SIG-M5 treated with dmso at 0.1 percent for 504 hours (cell line): ENCODE measurements at regions not wholly inside any gene's neighbourhood (a gene's known extent, or its start where the extent isn't known, plus 50 kb on each side); places are given as distances from the start of the nearest gene placed in this dataset.
"Not testable (repeated sequence)": the region's sequence is repeated elsewhere in the genome, so short reads cannot be mapped to it uniquely, and the experiment has no call there.

Source experiments
- DNase-seq: peaks from one replicate; lab custom pipeline; 2025; ENCODE audit not compliant: unreplicated experiment; lab: John Stamatoyannopoulos, UW

DNA sequence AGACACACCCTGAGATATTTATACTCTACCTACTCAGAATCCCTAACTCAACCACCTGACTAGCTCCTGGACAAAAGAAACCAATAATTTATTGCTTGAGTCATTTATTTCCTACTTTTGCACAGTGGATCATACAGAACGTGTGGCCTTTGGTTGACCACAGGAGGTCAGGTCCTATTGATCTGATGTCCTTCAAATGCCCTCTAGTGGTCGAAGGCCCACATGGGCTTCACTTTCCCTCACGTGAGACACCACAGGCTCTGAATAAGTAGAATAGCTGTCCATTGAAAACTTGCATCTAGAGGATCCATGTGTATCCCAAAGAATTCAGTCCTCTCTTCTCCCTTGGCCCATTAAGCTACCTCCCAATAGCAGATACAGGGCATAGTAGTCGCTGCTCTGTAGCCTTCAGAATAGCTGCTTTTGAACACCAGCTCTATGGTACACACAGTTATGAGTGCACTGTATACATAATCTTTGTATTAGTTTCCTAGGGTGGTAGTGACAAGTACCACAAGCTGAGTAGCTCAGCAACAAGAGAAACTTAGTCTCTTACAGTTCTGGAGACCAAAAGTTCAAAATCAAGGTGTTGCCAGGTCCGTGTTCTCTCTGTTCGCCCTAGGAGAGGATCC, 177.6 kb upstream of the SMARCA2 start:
- DNase-seq: peak; percentile 4

DNA sequence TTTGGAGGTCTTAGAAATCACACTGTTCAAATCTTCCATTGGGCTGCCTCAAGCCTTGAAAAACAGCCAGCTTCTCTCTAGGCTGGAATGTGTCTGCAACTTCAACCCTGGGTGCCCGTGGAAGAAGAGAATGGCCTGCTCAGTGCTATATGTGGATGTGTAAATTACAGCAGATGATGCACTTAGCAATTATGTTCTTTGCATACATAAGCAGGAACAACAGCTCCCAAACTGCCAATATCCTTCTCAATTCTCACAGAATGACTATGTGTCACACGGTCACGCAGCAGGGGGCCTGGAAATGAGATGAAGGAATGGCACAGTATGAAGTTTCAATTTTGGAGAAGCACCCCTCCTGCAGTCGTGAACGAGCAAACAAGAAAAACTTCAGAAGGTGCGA, 175.2 kb upstream of the SMARCA2 start:
- no peak for DNase-seq

DNA sequence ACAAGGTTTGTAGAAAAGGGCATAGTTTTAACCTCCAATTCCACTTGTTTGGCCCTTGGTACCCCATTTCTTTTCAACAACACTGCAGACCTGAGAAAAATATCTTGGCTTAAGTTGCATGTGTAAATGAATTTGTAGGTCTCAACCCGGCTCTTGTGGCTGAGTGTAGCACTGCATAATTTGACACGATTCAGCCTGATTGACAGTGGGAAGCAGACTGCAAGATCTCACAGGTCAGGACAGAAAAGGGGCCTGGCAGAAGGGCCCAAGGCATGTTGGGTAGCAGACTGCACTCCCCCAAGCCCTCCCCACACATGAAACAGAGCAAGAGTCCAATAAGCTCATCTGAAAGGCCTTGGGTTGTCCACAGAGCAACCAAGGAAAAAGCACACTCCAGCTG, 169.7 kb upstream of the SMARCA2 start:
- DNase-seq: no peak

DNA sequence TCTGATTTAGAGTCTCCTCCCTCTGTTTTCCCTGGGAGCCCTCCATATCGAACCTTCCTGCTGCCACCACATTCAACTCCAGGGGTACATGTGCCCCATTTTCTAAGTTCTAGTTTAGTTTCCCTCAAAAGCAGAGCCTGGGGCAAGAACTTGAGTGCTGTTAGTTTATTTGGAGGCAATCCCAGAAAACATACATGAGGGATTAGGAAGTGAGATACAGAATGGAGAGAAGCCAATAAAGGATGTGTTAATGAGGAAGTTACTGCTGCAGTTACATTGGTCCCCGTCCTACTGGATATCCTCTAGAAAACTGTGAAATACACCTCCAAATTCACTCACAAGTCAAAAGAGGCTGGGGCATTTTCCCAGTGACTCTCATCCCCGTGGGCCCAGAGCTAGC, 159.4 kb upstream of the SMARCA2 start:
- DNase-seq: no peak

DNA sequence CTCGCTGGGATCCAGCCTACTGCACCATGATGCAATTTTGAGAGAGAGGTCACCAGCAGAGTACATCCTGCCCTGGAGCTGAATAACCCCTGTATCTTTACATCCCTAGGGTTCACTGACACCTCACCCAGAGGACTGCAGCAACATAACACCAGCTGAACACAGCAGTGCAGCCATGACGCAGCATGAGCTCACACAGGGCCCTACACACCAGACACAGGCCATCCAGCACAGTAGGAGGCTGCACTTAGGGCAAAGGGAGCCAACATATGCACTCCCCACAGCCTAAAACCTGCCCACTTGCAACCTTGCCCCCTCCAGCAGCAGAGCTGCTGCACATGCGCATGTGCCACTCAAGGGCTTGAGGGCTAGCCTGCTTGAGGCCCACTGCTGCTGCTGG, 157.3 kb upstream of the SMARCA2 start:
- DNase-seq: no peak

DNA sequence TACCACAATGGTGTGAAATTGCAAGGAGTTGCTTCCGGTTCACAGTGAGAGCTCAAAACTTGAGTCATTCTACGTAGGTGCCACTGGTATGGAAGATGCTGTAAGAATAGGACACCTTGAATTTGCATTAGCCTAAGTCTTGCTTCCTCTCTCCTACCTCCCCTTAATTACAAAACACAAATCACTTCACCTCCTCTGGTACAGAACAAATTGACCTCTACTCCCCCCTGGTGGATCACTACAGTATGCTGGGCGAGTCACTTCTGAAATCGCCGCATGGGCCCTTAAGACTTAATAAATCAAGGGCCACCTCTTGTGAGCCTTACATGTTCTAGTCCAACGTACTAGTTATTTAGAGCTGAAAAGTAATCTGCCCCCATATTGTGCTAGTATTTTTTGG, 145.3 kb upstream of the SMARCA2 start:
- DNase-seq: peak; percentile 41

DNA sequence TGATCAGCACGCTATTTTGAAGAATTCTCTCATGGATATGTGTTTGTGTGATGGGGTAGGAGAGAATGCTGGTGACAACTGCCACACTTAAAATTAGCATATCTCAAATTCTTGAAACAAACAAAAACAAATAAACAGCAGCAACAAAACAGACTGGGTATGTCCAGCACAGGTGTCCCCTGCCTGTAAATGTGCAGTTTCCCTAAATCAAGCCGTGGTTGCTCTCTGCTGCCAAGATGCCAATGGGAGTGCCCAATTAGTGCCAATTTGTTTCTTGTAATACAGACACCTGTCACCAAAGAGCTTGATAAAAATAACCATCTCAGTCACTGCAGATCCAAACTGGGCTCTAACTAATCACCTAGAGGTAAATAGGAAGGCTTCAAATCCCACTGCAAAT, 144.2 kb upstream of the SMARCA2 start:
- DNase-seq: no peak

DNA sequence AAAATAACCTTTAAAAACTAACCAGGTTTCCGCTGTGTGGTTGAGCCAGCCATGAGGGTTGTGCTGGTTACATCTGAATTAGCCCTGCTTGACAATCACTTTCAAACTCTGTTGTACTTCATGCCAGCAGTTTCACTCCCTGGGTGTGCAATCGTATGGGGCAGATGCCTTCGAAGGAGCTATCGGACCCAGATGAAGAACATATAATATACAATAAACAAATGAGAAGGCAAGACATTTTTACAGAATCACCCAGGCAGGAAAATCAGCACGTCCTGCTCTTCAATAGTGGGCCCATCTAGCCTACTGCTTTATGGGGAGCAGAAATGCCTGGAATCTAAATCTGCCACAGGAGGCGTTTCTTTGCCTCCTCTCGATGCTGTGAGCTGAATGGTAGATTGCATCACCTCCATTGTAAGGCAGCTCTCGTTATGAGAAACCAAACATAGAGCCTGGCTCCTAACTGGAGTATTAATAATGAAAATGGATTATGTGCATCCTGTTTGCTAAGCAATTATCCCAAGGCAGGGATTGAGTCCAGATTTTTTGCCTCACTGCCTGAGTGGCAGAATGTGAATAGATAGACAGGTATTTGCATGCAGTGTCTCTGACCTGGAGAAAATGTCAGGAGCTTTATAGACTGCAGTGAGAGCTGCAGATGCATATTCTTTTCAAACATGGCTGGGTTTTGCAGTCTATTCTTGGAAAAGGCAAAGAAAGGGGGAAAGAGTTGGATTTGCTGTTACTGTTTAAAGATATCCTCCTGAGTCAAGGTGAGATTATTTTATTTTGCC, 143.3 kb upstream of the SMARCA2 start:
- peak; percentile 0 for DNase-seq

DNA sequence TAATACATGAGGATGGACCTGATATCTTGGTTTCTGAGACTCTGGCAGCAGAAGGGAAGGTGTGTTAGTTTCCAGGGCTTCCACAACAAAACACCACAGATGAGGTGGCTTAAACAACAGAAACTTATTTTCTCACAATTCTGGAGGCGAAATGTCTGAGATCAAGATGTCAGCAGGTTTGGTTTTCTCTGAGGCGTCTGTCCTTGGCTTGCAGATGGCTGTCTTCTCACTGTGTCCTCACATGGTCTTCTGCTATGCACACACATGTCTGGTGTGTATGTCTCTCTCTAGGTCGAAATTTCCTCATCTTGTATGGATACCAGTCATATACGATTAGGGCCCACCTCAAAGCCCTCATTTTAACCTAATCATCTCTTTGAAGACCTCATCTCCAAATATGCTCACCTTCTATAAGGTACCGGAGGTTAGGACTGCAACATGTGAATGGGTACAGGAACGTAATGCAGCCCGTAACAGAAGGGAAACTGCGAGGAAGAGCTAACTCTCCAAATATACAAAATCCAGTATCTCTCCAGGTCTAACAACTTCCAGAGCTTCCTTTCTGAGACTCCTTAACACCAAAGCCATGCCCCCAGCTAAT, 139.8 kb upstream of the SMARCA2 start:
- DNase-seq: no peak

DNA sequence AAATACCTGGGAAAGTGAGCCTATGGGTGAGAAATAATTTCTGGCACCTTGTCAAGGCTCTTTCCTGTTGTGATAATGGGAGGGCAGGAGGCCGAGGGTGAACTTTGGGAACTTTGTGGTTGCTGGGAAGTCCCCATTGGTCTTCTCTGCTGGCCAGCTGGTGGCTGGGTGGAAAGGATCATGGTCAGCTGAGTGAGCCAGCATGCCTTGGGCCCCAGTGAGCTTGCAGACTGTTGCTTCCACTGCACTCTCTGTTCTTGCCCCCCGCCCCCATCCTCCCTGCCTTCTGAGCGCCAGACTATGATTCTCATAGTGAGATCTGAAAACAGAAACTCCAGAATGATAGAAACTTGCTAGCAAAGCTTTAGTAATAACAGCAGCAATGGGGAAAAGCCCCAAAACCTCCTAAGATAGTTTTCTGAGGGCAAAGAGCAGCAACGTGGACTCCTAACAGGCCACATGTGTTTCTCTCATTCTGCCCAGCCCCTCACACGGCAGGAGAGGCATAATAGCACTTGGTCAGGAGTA, 139.2 kb upstream of the SMARCA2 start:
- no peak for DNase-seq

DNA sequence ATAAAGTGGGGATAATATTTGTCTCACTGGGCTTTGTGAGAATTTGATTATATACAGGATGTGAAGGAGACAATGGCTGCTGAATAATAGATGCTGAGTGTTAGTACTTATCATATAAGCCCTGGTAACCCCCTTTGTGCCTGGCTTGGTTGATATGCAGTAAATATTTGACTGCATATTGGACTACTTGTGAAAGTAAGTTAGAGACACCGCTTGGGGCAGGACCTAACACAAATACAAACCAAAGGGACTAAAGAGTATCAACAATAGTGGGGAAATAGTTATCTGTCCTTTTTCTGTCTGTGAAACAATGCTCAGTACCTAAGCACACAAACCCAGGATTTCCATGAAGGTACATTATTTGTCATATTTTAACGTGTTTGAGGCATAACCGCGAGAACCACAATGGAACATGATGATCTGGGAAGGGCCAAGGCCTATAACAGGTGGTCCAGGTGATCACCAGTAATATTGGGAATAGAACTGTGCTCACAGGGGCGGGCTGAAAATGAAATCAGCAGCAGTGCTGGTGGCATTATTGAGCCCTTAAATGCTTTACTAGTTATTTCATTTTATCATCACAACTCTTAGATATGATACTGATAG, 138.2 kb upstream of the SMARCA2 start:
- no peak for DNase-seq

DNA sequence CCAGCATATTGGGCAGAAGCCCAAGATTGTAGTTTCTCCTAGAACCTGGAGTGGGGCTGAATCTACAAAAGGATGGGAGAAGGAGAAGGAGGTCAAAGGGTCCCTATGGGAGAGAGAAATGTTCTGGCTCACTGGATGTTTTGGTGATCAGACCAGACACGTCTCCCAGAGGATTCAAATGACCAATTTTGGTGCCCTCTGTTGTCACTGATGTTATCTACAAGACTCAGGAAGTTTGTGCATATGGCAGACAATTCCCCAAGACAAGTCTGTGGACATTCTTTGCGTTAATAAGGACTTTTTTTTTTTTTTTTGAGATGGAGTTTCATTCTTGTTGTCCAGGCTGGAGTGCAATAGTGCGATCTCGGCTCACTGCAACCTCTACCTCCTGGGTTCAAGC, 137.2 kb upstream of the SMARCA2 start:
- no peak for DNase-seq

DNA sequence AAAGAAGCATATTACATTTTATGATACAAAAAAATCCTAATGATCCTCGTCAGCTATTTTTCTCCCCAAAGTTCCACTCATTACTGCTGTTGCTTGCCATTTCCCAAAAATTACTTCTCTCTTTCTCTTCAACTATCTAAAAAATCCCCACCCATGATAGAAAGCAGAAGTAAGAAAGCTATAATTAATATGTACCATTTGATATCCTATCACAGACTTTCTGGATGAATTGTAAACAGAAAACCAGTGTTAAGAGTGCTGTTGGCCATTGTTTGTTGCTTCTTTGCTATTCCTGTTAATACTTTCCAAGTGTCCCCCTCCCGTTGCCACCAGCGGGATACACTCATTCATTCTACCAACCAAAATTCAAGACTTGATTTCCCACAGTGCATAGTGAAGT, 136.3 kb upstream of the SMARCA2 start:
- DNase-seq: no peak

DNA sequence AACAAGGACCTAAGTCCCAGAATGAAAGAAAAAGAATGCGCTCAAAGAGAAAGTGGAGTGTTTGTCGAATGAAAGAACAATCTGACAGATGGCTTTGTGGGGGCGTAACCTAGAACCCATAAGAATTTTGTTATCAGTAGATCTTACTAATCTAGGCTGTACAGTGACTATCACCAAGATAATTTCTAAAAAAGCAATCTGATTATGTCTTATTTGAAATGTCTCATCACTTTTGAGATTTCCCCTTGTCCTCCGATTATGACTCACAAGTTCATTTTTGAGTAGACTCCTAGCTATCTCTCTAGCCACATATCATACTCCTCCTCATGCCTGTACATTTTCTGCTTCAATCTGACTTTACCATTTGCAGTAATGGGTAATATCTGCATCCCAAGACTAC, 135.6 kb upstream of the SMARCA2 start:
- DNase-seq: no peak

DNA sequence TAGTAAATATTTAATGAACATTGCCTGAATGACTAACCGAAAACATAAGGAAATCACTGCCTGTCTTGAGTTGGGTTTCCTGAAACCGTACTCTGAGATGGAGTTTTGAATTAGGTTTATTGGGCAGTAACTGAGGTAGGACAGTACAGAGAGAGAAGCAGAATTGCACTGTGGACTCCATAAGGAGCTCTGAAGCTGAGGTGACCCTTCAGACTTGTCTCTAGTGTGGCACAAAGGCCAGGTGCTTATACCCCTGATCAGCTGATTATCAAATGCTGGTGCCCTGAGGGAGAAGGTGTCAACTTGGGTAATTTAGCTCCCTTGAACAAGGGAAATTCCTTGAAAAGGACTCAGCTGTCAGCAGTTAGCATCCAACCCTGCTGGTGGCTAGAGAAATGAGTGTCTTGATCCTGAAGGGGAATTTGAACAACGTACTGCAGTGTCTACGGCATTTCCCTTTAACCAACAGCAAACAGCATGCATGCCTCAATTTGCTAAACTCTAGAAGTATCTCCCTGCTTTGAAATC, 135.0 kb upstream of the SMARCA2 start:
- DNase-seq: no peak

DNA sequence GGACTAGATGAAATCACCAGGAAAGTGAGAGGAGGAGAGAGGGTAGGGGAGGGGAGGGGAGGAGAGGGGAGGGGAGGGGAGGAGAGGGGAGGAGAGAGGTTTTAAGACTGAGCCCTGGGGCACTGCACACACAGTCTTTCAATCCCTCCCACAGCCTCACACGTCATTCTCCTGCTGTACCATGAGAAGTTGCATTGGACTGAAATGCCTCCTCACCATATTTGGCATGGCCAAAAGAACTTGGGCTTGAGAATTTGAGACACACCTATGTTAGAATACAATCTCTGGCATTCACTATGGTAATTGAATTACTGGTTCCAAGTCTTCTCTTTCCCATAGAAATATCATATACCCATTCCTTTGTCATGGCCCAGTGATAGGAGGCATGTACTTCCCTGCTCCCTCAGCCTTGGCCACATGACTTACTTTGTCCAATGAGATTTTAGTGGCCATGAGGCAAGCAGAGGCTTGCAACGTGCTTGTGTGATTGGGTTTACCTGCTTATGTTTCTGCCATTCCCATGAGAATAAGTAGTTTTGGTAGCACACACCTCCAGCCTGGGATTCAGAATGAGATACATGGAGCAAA, 133.3 kb upstream of the SMARCA2 start:
- DNase-seq: no peak

DNA sequence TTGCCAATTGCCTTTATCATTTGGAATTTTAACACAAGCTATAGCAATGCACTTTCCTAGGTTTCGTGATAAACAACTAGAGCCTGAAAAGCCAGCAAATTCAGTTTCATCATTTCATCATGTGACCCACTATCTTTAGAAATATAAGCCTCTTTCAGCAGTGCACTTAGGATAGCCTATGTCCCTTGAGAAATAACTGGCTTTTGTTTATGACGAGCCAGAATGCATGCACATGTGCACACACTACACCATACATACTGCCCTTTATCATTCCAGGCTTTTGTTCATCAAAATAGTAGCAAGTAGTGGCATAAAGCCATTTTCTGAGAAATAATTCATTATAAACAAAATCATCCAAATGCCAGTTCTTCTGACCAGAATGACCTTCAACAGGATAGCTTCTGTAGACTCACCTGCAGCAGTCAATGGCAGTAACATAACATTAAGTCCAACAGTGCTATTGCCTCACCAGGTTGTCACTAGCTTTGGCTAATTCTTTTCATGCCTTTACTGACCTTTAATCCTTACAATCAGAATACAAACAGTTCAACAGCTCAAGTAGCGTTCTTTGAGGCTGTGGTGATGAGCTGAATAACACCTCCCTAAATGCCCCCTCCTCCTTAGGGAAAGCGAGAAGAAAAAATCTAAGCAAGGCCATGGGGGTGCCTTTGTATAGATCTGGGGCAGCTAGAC, 132.3 kb upstream of the SMARCA2 start:
- DNase-seq: no peak

DNA sequence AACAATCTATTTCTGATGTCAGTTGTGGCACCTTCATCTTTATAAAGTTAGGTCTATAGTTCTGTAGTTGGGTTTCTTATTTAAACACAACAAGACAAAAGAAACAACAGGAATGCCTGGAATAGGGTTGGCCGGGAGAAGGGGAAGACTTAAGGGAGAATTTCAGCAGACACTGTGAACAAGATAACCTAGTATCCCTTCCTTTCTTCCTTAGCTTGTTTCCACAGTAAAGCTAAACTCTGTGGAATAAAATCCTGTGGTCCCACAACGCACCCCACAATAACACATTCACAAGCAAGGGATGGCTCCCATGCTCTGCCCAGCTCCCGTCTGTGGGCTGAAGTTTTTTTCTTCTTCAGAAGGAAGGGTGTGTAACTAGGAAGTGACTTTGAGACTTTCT, 124.9 kb upstream of the SMARCA2 start:
- no peak for DNase-seq

DNA sequence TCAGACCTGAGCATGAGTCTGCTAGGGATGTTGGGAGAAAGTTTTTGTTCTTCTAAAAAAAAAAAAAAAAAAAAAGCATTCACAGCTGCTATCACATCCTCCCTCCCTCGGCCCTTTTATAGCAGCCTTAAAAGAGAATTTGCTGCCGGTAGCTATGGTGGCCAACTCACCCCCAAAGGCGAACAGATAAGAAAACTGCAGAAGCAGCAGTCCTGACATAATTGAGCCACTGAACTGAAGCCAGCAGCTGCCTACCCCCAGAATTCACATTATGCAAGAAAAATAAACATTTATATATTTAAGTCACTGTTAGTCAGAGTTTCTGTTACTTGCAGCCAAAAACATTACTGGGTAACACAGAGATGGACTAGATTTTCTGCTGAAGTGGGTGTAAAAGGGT, 124.3 kb upstream of the SMARCA2 start:
- no peak for DNase-seq

DNA sequence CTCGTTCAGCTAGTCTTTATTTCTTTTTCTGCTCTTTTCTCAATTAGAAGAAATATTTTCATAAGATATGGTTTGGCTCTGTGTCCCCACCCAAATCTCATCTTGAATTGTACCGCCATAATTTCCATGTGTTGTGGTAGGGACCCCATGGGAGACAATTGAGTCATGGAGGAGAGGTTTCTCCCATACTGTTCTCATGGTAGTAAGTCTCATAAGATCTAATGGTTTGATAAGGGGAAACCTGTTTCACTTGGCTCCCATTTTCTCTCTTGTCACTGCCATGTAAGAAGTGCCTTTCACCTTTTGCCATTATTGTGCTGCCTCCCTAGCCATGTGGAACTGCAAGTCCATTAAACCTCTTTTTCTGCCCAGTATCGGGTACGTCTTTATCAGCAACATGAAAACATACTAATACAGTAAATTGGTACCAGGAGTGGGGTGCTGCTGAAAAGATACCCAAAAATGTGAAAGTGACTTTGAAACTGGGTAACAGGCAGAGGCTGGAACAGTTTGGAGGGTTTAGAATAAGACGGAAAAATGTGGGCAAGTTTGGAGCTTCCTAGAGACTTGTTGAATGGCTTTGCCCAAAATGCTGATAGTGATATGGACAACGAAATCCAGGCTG, 112.0 kb upstream of the SMARCA2 start:
- DNase-seq: not testable (repeated sequence)
